B cell (primary cell): ENCODE measurements at regions not wholly inside any gene's neighbourhood (a gene's known extent, or its start where the extent isn't known, plus 50 kb on each side); places are given as distances from the start of the nearest gene placed in this dataset.

ENCODE experiments used
- ATAC-seq: fragments of 200-7000 bp; cut with Tn5 transposase; one replicate; pipeline ENCODE4 v1.10.0; 2021; ENCODE audit warnings: low read depth, mild to moderate bottlenecking, moderate number of reproducible peaks, moderate library complexity
- CTCF ChIA-PET: fragments of 350-600 bp; sonication (Branson Sonifier 250); formaldehyde crosslinking; loops from one replicate; lab custom pipeline; 2021; ENCODE audit warnings: antibody characterized with exemption, inconsistent platforms; lab: Charles Lee
- POLR2A ChIA-PET: fragments of 350-600 bp; sonication (Branson Sonifier 250); formaldehyde crosslinking; loops from one replicate; lab custom pipeline; 2021; ENCODE audit warnings: antibody characterized with exemption; lab: Charles Lee
- DNase-seq: peaks from one replicate; pipeline ENCODE4 v3.0.0; 2013
- H2AFZ ChIP-seq: 2 replicates; pipeline ENCODE4 v1.6.1; 2012; ENCODE audit warnings: mild to moderate bottlenecking, low read depth, low read length; ENCODE audit not compliant: insufficient read depth, poor library complexity, severe bottlenecking
- H3K27ac ChIP-seq, 2 donors: 1 replicate in 1 of 2; 2 replicates in 1 of 2; pipeline ENCODE4 v1.5.1; 2012 to 2013; ENCODE audit warnings: low read length in 2 of 2, mild to moderate bottlenecking in 2 of 2, moderate library complexity in 1 of 2
- H3K27me3 ChIP-seq, 4 experiments: fragments of 200-600 bp in 1 of 4; sonication (generic) in 1 of 4; replicated peaks in 1 of 4; 1 replicate in 2 of 4; 2 replicates in 2 of 4; pipeline versions ENCODE4 v1.6.1 to v1.7.0; 2013 to 2016; ENCODE audit warnings: low read length in 3 of 4, mild to moderate bottlenecking in 2 of 4, mixed read lengths in 1 of 4, moderate library complexity in 1 of 4; ENCODE audit not compliant: insufficient read depth in 4 of 4, control insufficient read depth in 3 of 4; ENCODE audit errors: control extremely low read depth in 1 of 4
- H3K36me3 ChIP-seq, 2 experiments: replicated peaks in 1 of 2; 1 replicate in 1 of 2; 2 replicates in 1 of 2; pipeline versions ENCODE4 v1.6.1 to v1.7.1; 2013; ENCODE audit warnings: low read length in 1 of 2; ENCODE audit not compliant: insufficient read depth in 2 of 2, control insufficient read depth in 1 of 2; ENCODE audit errors: control extremely low read depth in 1 of 2, extremely low read depth in 1 of 2
- H3K4me1 ChIP-seq, 2 donors: fragments of 200-600 bp in 1 of 2; sonication (generic) in 1 of 2; 1 replicate in 1 of 2; 2 replicates in 1 of 2; pipeline versions ENCODE4 v1.5.1 to v1.6.1; 2013 to 2017; ENCODE audit warnings: low read length in 2 of 2; ENCODE audit not compliant: control insufficient read depth in 2 of 2, insufficient read depth in 2 of 2
- H3K4me2 ChIP-seq: replicated peaks from 2 replicates; pipeline ENCODE3; 2012; ENCODE audit warnings: mild to moderate bottlenecking, low read depth, low read length; ENCODE audit not compliant: poor library complexity, severe bottlenecking
- H3K4me3 ChIP-seq, 5 experiments: fragments of 200-600 bp in 1 of 5; sonication (generic) in 1 of 5; 1 replicate in 3 of 5; 2 replicates in 2 of 5; pipeline versions ENCODE4 v1.5.1 to v1.7.0; 2011 to 2016; ENCODE audit warnings: low read length in 4 of 5, mild to moderate bottlenecking in 4 of 5, low read depth in 2 of 5, control low read depth in 1 of 5, moderate library complexity in 1 of 5; ENCODE audit not compliant: insufficient read depth in 1 of 5; ENCODE audit errors: control extremely low read depth in 1 of 5, extremely low read depth in 1 of 5
- H3K79me2 ChIP-seq: fragments of 200-600 bp; sonication (generic); one replicate; pipeline ENCODE4 v1.6.0; 2016; ENCODE audit warnings: low read length; ENCODE audit not compliant: control insufficient read depth, insufficient read depth
- H3K9ac ChIP-seq: fragments of 200-600 bp; sonication (generic); 2 replicates; pipeline ENCODE4 v1.6.1; 2017; ENCODE audit warnings: mild to moderate bottlenecking, low read length, moderate library complexity
- H3K9me3 ChIP-seq, 3 donors: one replicate each; pipeline versions ENCODE4 v1.6.1 to v1.7.1; 2013; ENCODE audit warnings: low read length in 2 of 3; ENCODE audit not compliant: control insufficient read depth in 2 of 3, insufficient read depth in 1 of 3; ENCODE audit errors: control extremely low read depth in 1 of 3
- H4K20me1 ChIP-seq: 2 replicates; pipeline ENCODE4 v1.6.0; 2012; ENCODE audit warnings: mild to moderate bottlenecking, low read length; ENCODE audit not compliant: insufficient read depth, control insufficient read depth, poor library complexity, severe bottlenecking
- H3K27ac Mint-ChIP-seq: one replicate; pipeline ENCODE4 v1.8.0; 2021; ENCODE audit warnings: mixed read lengths
- H3K27me3 Mint-ChIP-seq: one replicate; pipeline ENCODE4 v1.8.0; 2021; ENCODE audit warnings: mixed read lengths
- H3K4me1 Mint-ChIP-seq: one replicate; pipeline ENCODE4 v1.8.0; 2021; ENCODE audit warnings: mixed read lengths
- H3K4me3 Mint-ChIP-seq: one replicate; pipeline ENCODE4 v1.8.0; 2021; ENCODE audit warnings: mixed read lengths
- H3K9me3 Mint-ChIP-seq: one replicate; pipeline ENCODE4 v1.8.0; 2022; ENCODE audit warnings: mixed read lengths; ENCODE audit not compliant: insufficient read depth
- EZH2 ChIP-seq: IDR thresholded peaks from 2 replicates; pipeline ENCODE4 v1.6.1; 2012; ENCODE audit warnings: borderline replicate concordance, low read depth, mild to moderate bottlenecking, moderate library complexity, low read length; ENCODE audit not compliant: insufficient read depth, poor library complexity, severe bottlenecking
- WGBS: methylation state at CpG from one replicate; pipeline ENCODE4 v1.1.5; 2013; ENCODE audit warnings: missing lambda C conversion rate; ENCODE audit not compliant: insufficient coverage; 5-methylcytosine and 5-hydroxymethylcytosine counted together
- intact Hi-C: fragments of 100-400 bp; cut with micrococcal nuclease; formaldehyde crosslinking; loops from one replicate; pipeline ENCODE4 v1.10.0; 2022
- TF ChIP-seq, protein P1 (sequence below): fragments of 200-600 bp; IDR thresholded peaks from one replicate; pipeline ENCODE4 v1.8.0; 2022; ENCODE audit warnings: antibody characterized with exemption, mild to moderate bottlenecking

DNA sequence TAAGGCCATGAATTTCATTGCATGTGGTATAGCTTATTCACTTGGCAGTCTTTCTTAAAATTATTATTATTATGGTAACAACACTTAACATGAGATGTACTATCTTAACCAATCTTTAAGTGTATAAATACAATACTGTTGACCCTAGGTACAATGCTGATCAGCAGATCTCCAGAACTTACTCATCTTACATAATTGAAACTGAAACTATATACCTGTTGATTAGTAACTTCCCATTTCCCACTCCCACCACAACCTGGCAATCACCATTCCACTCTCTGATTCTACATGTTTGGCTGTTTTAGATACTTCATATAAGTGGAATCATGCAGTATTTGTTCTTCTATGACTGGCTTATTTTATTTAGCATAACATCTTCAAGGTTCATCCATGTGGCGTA, 150.2 kb upstream of the POU2AF2 start:
- H2AFZ ChIP-seq, result no peak overlapping the region
- no peak overlapping the region for H3K4me3 Mint-ChIP-seq
- CTCF ChIA-PET, result no interaction called here
- no peaks in the 10 kb centered on the region for H3K9me3 Mint-ChIP-seq
- no peak for ATAC-seq
- H3K79me2 ChIP-seq, result no peaks in the 10 kb centered on the region
- no CpG with 5 or more reads among the region's 1 CpG for WGBS
- no peaks in the 10 kb centered on the region for H3K9me3 ChIP-seq
- no peak overlapping the region for H3K27ac ChIP-seq
- no peak overlapping the region for H3K4me3 ChIP-seq
- H3K36me3 ChIP-seq, result no peaks in the 10 kb centered on the region
- TF ChIP-seq, protein P1, sequence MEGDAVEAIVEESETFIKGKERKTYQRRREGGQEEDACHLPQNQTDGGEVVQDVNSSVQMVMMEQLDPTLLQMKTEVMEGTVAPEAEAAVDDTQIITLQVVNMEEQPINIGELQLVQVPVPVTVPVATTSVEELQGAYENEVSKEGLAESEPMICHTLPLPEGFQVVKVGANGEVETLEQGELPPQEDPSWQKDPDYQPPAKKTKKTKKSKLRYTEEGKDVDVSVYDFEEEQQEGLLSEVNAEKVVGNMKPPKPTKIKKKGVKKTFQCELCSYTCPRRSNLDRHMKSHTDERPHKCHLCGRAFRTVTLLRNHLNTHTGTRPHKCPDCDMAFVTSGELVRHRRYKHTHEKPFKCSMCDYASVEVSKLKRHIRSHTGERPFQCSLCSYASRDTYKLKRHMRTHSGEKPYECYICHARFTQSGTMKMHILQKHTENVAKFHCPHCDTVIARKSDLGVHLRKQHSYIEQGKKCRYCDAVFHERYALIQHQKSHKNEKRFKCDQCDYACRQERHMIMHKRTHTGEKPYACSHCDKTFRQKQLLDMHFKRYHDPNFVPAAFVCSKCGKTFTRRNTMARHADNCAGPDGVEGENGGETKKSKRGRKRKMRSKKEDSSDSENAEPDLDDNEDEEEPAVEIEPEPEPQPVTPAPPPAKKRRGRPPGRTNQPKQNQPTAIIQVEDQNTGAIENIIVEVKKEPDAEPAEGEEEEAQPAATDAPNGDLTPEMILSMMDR, result no peak
- TF ChIP-seq EZH2, result no peak
- H3K4me1 ChIP-seq, result peaks cover 0 to 5% of the 10 kb centered on the region in 2 donors
- peaks cover 7% of the 10 kb centered on the region for H3K4me1 Mint-ChIP-seq
- no peaks in the 10 kb centered on the region for H4K20me1 ChIP-seq
- H3K4me2 ChIP-seq, result no peak overlapping the region
- peaks cover 6% of the 10 kb centered on the region for H3K27me3 Mint-ChIP-seq
- no peak overlapping the region for H3K9ac ChIP-seq
- DNase-seq, result no peak
- H3K27me3 ChIP-seq, result no peaks in the 10 kb centered on the region
- POLR2A ChIA-PET, result no interaction called here
- intact Hi-C loops, result no loop called here
- no peak overlapping the region for H3K27ac Mint-ChIP-seq

DNA sequence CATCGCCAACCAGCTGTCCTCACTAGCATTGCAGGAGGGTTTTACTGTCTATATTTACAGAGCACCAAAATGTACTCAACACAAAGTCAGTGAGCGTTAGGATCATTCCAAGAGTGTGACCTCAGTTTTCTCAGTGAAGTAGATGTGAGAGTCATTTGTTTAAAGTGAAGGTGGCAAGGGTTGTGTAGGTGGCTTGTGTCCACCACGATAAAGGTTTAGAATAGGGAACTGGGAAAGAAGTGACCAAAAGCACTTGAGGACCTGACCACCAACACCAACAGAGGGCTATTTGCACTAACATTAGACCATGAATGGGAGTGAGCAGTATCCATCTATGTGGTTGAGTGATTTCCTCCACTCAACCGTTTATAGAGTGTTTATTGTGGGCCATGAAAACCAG, 152.5 kb upstream of the POU2AF2 start:
- ATAC-seq (no peak), DNase-seq (no peak)
- H3K4me1 Mint-ChIP-seq, result peaks cover 16% of the 10 kb centered on the region
- peaks cover 0 to 5% of the 10 kb centered on the region in 2 donors for H3K4me1 ChIP-seq
- ChIA-PET CTCF (no interaction called here), POLR2A (no interaction called here)
- no peak overlapping the region for H2AFZ ChIP-seq
- H3K27ac Mint-ChIP-seq, result no peak overlapping the region
- H3K9ac ChIP-seq, result no peak overlapping the region
- no peak overlapping the region for H3K4me3 Mint-ChIP-seq
- TF ChIP-seq EZH2, result no peak
- H3K4me2 ChIP-seq, result no peak overlapping the region
- no peaks in the 10 kb centered on the region for H3K9me3 ChIP-seq
- H3K79me2 ChIP-seq, result no peaks in the 10 kb centered on the region
- H3K9me3 Mint-ChIP-seq, result no peaks in the 10 kb centered on the region
- no CpG with 5 or more reads among the region's 4 CpGs for WGBS
- H4K20me1 ChIP-seq, result no peaks in the 10 kb centered on the region
- no peaks in the 10 kb centered on the region for H3K36me3 ChIP-seq
- H3K4me3 ChIP-seq, result no peak overlapping the region
- H3K27me3 Mint-ChIP-seq, result peaks cover 6% of the 10 kb centered on the region
- H3K27ac ChIP-seq, result no peak overlapping the region
- intact Hi-C loops, result no loop called here
- no peaks in the 10 kb centered on the region for H3K27me3 ChIP-seq
